Activated CD8-positive, alpha-beta memory T cell treated with anti-CD3 and anti-CD28 coated beads, Interleukin-2, amount 50 U/mL, for 1 hour (primary cell): ENCODE measurements at regions not wholly inside any gene's neighbourhood (a gene's known extent, or its start where the extent isn't known, plus 50 kb on each side); places are given as distances from the start of the nearest gene placed in this dataset.
"Not testable (repeated sequence)": the region's sequence is repeated elsewhere in the genome, so short reads cannot be mapped to it uniquely, and the experiment has no call there.

Experiments
- DNase-seq: peaks from one replicate; pipeline ENCODE4 v3.0.0-alpha.2; 2020; ENCODE audit errors: extremely low read depth

GRCh38 chr5:57069115-57069835 lies 104.6 kb upstream of the GPBP1 start:
- DNase-seq, result no peak

GRCh38 chr5:57072218-57072892 lies 101.5 kb upstream of the GPBP1 start:
- no peak for DNase-seq

- DNase-seq, result no peak
These were observed 91.3 kb upstream of the GPBP1 start for GRCh38 chr5:57082441-57083067.

- no peak for DNase-seq
These were observed 88.4 kb upstream of the GPBP1 start for GRCh38 chr5:57085306-57086081.

- not testable (repeated sequence) for DNase-seq
These were observed 85.9 kb upstream of the GPBP1 start for GRCh38 chr5:57087947-57088346.

- no peak for DNase-seq
These were observed 78.8 kb upstream of the GPBP1 start for GRCh38 chr5:57094753-57095683.

GRCh38 chr5:57097526-57097925 lies 76.3 kb upstream of the GPBP1 start:
- DNase-seq, result no peak

GRCh38 chr5:57102189-57102904 lies 71.5 kb upstream of the GPBP1 start:
- no peak for DNase-seq

- no peak for DNase-seq
These were observed 71.0 kb upstream of the GPBP1 start for GRCh38 chr5:57102905-57103255.

- no peak for DNase-seq
These were observed 70.4 kb upstream of the GPBP1 start for GRCh38 chr5:57103317-57103907.

- no peak for DNase-seq
These were observed 67.2 kb upstream of the GPBP1 start for GRCh38 chr5:57106661-57107060.

- no peak for DNase-seq
These were observed 61.9 kb upstream of the GPBP1 start for GRCh38 chr5:57111993-57112392.

- no peak for DNase-seq
These were observed 60.4 kb upstream of the GPBP1 start for GRCh38 chr5:57113481-57113880.

- DNase-seq, result peak; percentile 32
These were observed 56.3 kb upstream of the GPBP1 start for GRCh38 chr5:57117596-57117995.

- no peak for DNase-seq
These were observed 54.8 kb upstream of the GPBP1 start for GRCh38 chr5:57119031-57119430.

- no peak for DNase-seq
These were observed 49.8 kb upstream of the GPBP1 start for GRCh38 chr5:57124014-57124413.
